SK-N-MC (cell line): ENCODE measurements at regions not wholly inside any gene's neighbourhood (a gene's known extent, or its start where the extent isn't known, plus 50 kb on each side); places are given as distances from the start of the nearest gene placed in this dataset.
"Not testable (repeated sequence)": the region's sequence is repeated elsewhere in the genome, so short reads cannot be mapped to it uniquely, and the experiment has no call there.

Experiments used
- DNase-seq: peaks from one replicate; pipeline ENCODE4 v3.0.0-alpha.2; 2011; ENCODE audit warnings: low read depth, low spot score
- H3K27ac ChIP-seq: fragments of 200-600 bp; sonication (generic); 2 replicates; pipeline ENCODE4 v1.5.1; 2016; ENCODE audit warnings: mixed run types
- H3K36me3 ChIP-seq: fragments of 200-600 bp; sonication (generic); 2 replicates; pipeline ENCODE4 v1.6.1; 2017; ENCODE audit warnings: antibody characterized with exemption, low read length, mixed read lengths; ENCODE audit not compliant: insufficient read depth
- H3K4me3 ChIP-seq: fragments of 200-600 bp; sonication (generic); 2 replicates; pipeline ENCODE4 v1.5.1; 2016
- H3K9ac ChIP-seq: fragments of 200-600 bp; sonication (generic); 2 replicates; pipeline ENCODE4 v1.8.0; 2017; ENCODE audit warnings: mixed run types, mixed read lengths; ENCODE audit not compliant: insufficient read length
- H3K9me3 ChIP-seq: fragments of 200-600 bp; sonication (generic); 2 replicates; pipeline ENCODE4 v1.6.1; 2017; ENCODE audit warnings: low read depth, mild to moderate bottlenecking, antibody characterized with exemption, low read length, moderate library complexity, mixed read lengths
- EZH2 ChIP-seq: fragments of 200-600 bp; sonication (generic); IDR thresholded peaks from one replicate; pipeline ENCODE4 v1.6.1; 2017; ENCODE audit warnings: antibody characterized with exemption
- FOXP2 ChIP-seq: optimal IDR thresholded peaks from 2 replicates; pipeline ENCODE3; 2011; ENCODE audit warnings: mild to moderate bottlenecking, moderate library complexity; ENCODE audit not compliant: insufficient read depth; ENCODE audit errors: extremely low read length, control extremely low read depth
- POLR2AphosphoS5 ChIP-seq: IDR thresholded peaks from 2 replicates; pipeline ENCODE4 v1.6.1; 2012; ENCODE audit warnings: mild to moderate bottlenecking, low read depth, low read length, borderline replicate concordance

- H3K36me3 ChIP-seq, result no peaks in the 10 kb centered on the region
- H3K9me3 ChIP-seq, result no peaks in the 10 kb centered on the region
- H3K9ac ChIP-seq, result no peak overlapping the region
- no peak for DNase-seq
- H3K4me3 ChIP-seq, result no peak overlapping the region
- TF ChIP-seq POLR2AphosphoS5 (no peak), FOXP2 (no peak), EZH2 (no peak)
- no peak overlapping the region for H3K27ac ChIP-seq
These were observed 58.8 kb upstream of the ST3GAL5 start for GRCh38 chr2:85947593-85947992.

GRCh38 chr2:85945586-85945985 is 56.8 kb upstream of the ST3GAL5 start:
- Histone ChIP-seq H3K36me3 (no peaks in the 10 kb centered on the region), H3K27ac (no peak overlapping the region), H3K9ac (no peak overlapping the region), H3K4me3 (no peak overlapping the region), H3K9me3 (no peaks in the 10 kb centered on the region)
- DNase-seq, result no peak
- TF ChIP-seq POLR2AphosphoS5 (no peak), EZH2 (no peak), FOXP2 (no peak)

GRCh38 chr2:85945172-85945571 is 56.4 kb upstream of the ST3GAL5 start:
- no peak overlapping the region for H3K27ac ChIP-seq
- TF ChIP-seq FOXP2, result no peak
- no peak for TF ChIP-seq EZH2
- TF ChIP-seq POLR2AphosphoS5, result no peak
- H3K4me3 ChIP-seq, result no peak overlapping the region
- DNase-seq, result no peak
- H3K36me3 ChIP-seq, result no peaks in the 10 kb centered on the region
- H3K9ac ChIP-seq, result no peak overlapping the region
- H3K9me3 ChIP-seq, result no peaks in the 10 kb centered on the region

GRCh38 chr2:85942346-85942957 is 53.7 kb upstream of the ST3GAL5 start:
- DNase-seq, result no peak
- no peak for TF ChIP-seq FOXP2
- TF ChIP-seq EZH2, result no peak
- no peak for TF ChIP-seq POLR2AphosphoS5
- H3K27ac ChIP-seq, result no peak overlapping the region
- no peaks in the 10 kb centered on the region for H3K9me3 ChIP-seq
- no peak overlapping the region for H3K4me3 ChIP-seq
- H3K36me3 ChIP-seq, result no peaks in the 10 kb centered on the region
- H3K9ac ChIP-seq, result no peak overlapping the region

- not testable (repeated sequence) for H3K27ac ChIP-seq, H3K9me3 ChIP-seq, H3K4me3 ChIP-seq, H3K9ac ChIP-seq, H3K36me3 ChIP-seq, DNase-seq
These were observed 52.7 kb upstream of the ST3GAL5 start for GRCh38 chr2:85941490-85941889.

GRCh38 chr2:85939131-85939530 is 50.3 kb upstream of the ST3GAL5 start:
- TF ChIP-seq FOXP2, result no peak
- no peak for TF ChIP-seq EZH2
- TF ChIP-seq POLR2AphosphoS5, result no peak
- no peak overlapping the region for H3K27ac ChIP-seq
- H3K36me3 ChIP-seq, result no peaks in the 10 kb centered on the region
- H3K9ac ChIP-seq, result no peak overlapping the region
- no peaks in the 10 kb centered on the region for H3K9me3 ChIP-seq
- H3K4me3 ChIP-seq, result no peak overlapping the region
- no peak for DNase-seq
